Peyer's patch (tissue), 4 donors: ENCODE measurements at regions not wholly inside any gene's neighbourhood (a gene's known extent, or its start where the extent isn't known, plus 50 kb on each side); places are given as distances from the start of the nearest gene placed in this dataset.

ENCODE experiments used
- POLR2A ChIP-seq, 2 donors: fragments of 450-650 bp; IDR thresholded peaks; one replicate each; pipeline ENCODE4 v1.5.1; 2017; ENCODE audit warnings: antibody characterized with exemption in 2 of 2, mild to moderate bottlenecking in 2 of 2, moderate library complexity in 2 of 2
- TF ChIP-seq, protein P1 (sequence below), 6 experiments: fragments of 450-650 bp in 4 of 6; fragments of 200-600 bp in 2 of 6; sonication (generic) in 1 of 6; IDR thresholded peaks; one replicate each; pipeline ENCODE4 v1.5.1; 2017 to 2019; ENCODE audit warnings: antibody characterized with exemption in 6 of 6, mild to moderate bottlenecking in 3 of 6, moderate library complexity in 1 of 6

DNA sequence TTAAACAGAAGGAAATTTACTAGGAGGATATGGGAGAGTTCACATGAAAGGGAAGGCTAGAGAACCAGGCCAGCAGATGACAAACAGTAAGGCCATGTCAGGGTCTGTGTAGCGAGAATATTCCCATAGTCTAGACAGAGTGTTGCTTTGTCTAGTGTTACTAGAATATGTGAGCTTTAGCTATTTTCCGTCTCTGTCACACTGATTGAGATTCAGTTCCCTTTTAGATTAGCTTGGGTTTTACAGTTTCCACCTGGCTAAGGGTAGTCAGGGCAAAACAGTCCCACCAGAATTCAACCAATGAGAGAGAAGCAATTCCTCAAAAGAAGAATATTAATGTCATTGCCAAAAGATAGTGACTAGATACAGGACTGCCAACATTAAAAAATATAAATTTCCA is 82.8 kb upstream of the MDM1 start:
- TF ChIP-seq, protein P1, sequence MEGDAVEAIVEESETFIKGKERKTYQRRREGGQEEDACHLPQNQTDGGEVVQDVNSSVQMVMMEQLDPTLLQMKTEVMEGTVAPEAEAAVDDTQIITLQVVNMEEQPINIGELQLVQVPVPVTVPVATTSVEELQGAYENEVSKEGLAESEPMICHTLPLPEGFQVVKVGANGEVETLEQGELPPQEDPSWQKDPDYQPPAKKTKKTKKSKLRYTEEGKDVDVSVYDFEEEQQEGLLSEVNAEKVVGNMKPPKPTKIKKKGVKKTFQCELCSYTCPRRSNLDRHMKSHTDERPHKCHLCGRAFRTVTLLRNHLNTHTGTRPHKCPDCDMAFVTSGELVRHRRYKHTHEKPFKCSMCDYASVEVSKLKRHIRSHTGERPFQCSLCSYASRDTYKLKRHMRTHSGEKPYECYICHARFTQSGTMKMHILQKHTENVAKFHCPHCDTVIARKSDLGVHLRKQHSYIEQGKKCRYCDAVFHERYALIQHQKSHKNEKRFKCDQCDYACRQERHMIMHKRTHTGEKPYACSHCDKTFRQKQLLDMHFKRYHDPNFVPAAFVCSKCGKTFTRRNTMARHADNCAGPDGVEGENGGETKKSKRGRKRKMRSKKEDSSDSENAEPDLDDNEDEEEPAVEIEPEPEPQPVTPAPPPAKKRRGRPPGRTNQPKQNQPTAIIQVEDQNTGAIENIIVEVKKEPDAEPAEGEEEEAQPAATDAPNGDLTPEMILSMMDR (IDR thresholded peaks at IDR 0.05): no peak
- no peak for TF ChIP-seq POLR2A (IDR thresholded peaks at IDR 0.05)
